K562 (cell line): ENCODE measurements at regions not wholly inside any gene's neighbourhood (a gene's known extent, or its start where the extent isn't known, plus 50 kb on each side); places are given as distances from the start of the nearest gene placed in this dataset.

Source experiments
- ATAC-seq: fragments of 200-7000 bp; cut with Tn5 transposase; 3 replicates; pipeline ENCODE4 v1.9.1; 2020; ENCODE audit warnings: moderate library complexity
- BruUV-seq: library from RNA; stranded (reverse); fragments of 400-500 nt; replicated peaks from 2 replicates; lab custom pipeline; 2021; lab: Mats Ljungman, UMichigan
- CTCF ChIA-PET: fragments of 300-600 bp; formaldehyde crosslinking; extraction: SDS; loops from one replicate; lab custom pipeline; 2021; ENCODE audit warnings: low intra/inter-chr PET ratio; lab: Yijun Ruan, JAX
- POLR2A ChIA-PET: fragments of 300-600, 350-650 bp; sonication (Branson Sonifier 250); formaldehyde crosslinking; extraction: SDS; loops from one replicate; lab custom pipeline; 2021; ENCODE audit warnings: antibody characterized with exemption, inconsistent platforms; lab: Yijun Ruan, JAX
- DNase-seq, 4 experiments: peaks; one replicate each; pipeline versions ENCODE4 v3.0.0 to v3.0.0-alpha.2; 2011 to 2018; ENCODE audit warnings: low spot score in 3 of 4, mixed read lengths in 3 of 4; ENCODE audit errors: extremely low read depth in 1 of 4
- FAIRE-seq: peaks from 2 replicates; lab custom pipeline; 2011; peaks lifted over from hg19 to GRCh38; lab: Jason Lieb, UNC
- H2AFZ ChIP-seq: 2 replicates; pipeline ENCODE4 v1.6.0; 2011; ENCODE audit warnings: low read depth, low read length, control low read depth, inconsistent platforms
- H3K27ac ChIP-seq: fragments of 200-600 bp; 3 replicates; pipeline ENCODE4 v1.8.0; 2011; ENCODE audit warnings: low read depth, mild to moderate bottlenecking, control low read depth, inconsistent platforms, low read length, moderate library complexity, mixed read lengths; ENCODE audit errors: extremely low read depth
- H3K27me3 ChIP-seq, 2 experiments: fragments of 300-600 bp in 1 of 2; 2 replicates in 1 of 2; 3 replicates in 1 of 2; pipeline versions ENCODE4 v1.6.0 to v1.8.0; 2011; ENCODE audit warnings: inconsistent platforms in 2 of 2, low read length in 2 of 2, mild to moderate bottlenecking in 1 of 2, mixed read lengths in 1 of 2, moderate library complexity in 1 of 2; ENCODE audit not compliant: control insufficient read depth in 2 of 2, insufficient read depth in 2 of 2
- H3K36me3 ChIP-seq: fragments of 300-600 bp; 3 replicates; pipeline ENCODE4 v1.8.0; 2011; ENCODE audit warnings: mild to moderate bottlenecking, low read length, inconsistent platforms; ENCODE audit not compliant: control insufficient read depth, insufficient read depth
- H3K4me1 ChIP-seq, 2 experiments: fragments of 200-600 bp in 1 of 2; replicated peaks in 1 of 2; 2 replicates in 1 of 2; 3 replicates in 1 of 2; pipeline versions ENCODE4 v1.5.1 to v1.8.0; 2011; ENCODE audit warnings: inconsistent platforms in 2 of 2, low read length in 2 of 2, mild to moderate bottlenecking in 1 of 2, mixed read lengths in 1 of 2, moderate library complexity in 1 of 2; ENCODE audit not compliant: control insufficient read depth in 2 of 2, insufficient read depth in 2 of 2
- H3K4me2 ChIP-seq: 2 replicates; pipeline ENCODE4 v1.6.1; 2011; ENCODE audit warnings: low read length, control low read depth, inconsistent platforms, mixed read lengths; ENCODE audit not compliant: insufficient read depth
- H3K4me3 ChIP-seq: fragments of 200-600 bp; sonication (generic), shearing (Covaris generic); 2 replicates; pipeline ENCODE4 v1.5.1; 2016; ENCODE audit warnings: control low read depth, inconsistent platforms
- H3K79me2 ChIP-seq: fragments of 200-600 bp; 3 replicates; pipeline ENCODE4 v1.8.0; 2011; ENCODE audit warnings: low read length, inconsistent platforms; ENCODE audit not compliant: control insufficient read depth, insufficient read depth
- H3K9ac ChIP-seq, 2 experiments: 2 replicates each; pipeline versions ENCODE4 v1.6.0 to v1.6.1; 2011; ENCODE audit warnings: low read depth in 2 of 2, low read length in 2 of 2, control low read depth in 1 of 2, inconsistent platforms in 1 of 2, mild to moderate bottlenecking in 1 of 2, mixed read lengths in 1 of 2; ENCODE audit not compliant: insufficient read depth in 1 of 2
- H3K9me1 ChIP-seq: one replicate; pipeline ENCODE4 v1.6.0; 2011; ENCODE audit warnings: inconsistent platforms, mild to moderate bottlenecking, low read length, moderate library complexity; ENCODE audit not compliant: control insufficient read depth, insufficient read depth
- H3K9me3 ChIP-seq: replicated peaks from 2 replicates; pipeline ENCODE4 v1.5.1; 2011; ENCODE audit warnings: low read depth, low read length, inconsistent platforms; ENCODE audit not compliant: control insufficient read depth, insufficient read depth
- H4K20me1 ChIP-seq: replicated peaks from 2 replicates; pipeline ENCODE4 v1.6.1; 2011; ENCODE audit warnings: low read length, inconsistent platforms, mixed read lengths; ENCODE audit not compliant: control insufficient read depth, insufficient read depth
- ATF6 ChIP-seq: sonication (generic); formaldehyde crosslinking; IDR thresholded peaks from 2 replicates; pipeline ENCODE4 v1.4.0; 2020; ENCODE audit warnings: mild to moderate bottlenecking, missing genetic modification reagents
- CEBPZ ChIP-seq: fragments of 150-350 bp; IDR thresholded peaks from 2 replicates; pipeline ENCODE4 v1.6.1; 2014; ENCODE audit warnings: low read depth, mild to moderate bottlenecking, low read length, borderline replicate concordance
- CTBP1 ChIP-seq: fragments of 450-650 bp; IDR thresholded peaks from 2 replicates; pipeline ENCODE4 v1.6.1; 2016; ENCODE audit warnings: borderline replicate concordance
- FOXA1 ChIP-seq: fragments of 450-650 bp; IDR thresholded peaks from 2 replicates; pipeline ENCODE4 v1.6.1; 2016; ENCODE audit warnings: mild to moderate bottlenecking, borderline replicate concordance
- KLF10 ChIP-seq: fragments of 250-450 bp; sonication (Bioruptor Pico); IDR thresholded peaks from 2 replicates; pipeline ENCODE4 v1.6.1; 2021; ENCODE audit warnings: matching md5 sums
- MXI1 ChIP-seq: IDR thresholded peaks from 2 replicates; pipeline ENCODE4 v1.6.1; 2011; ENCODE audit warnings: low read depth, mild to moderate bottlenecking, improper control_type of control experiment, low read length
- SMAD3 ChIP-seq: fragments of 450-650 bp; formaldehyde crosslinking; conservative IDR thresholded peaks from 2 replicates; pipeline ENCODE4 v1.4.0; 2020; ENCODE audit warnings: mild to moderate bottlenecking
- TOE1 ChIP-seq, 2 experiments: fragments of 450-650 bp in 1 of 2; sonication (generic) in 1 of 2; formaldehyde crosslinking in 1 of 2; IDR thresholded peaks; 2 replicates each; pipeline versions ENCODE4 v1.7.1 to v1.8.0; 2016 to 2022; ENCODE audit warnings: borderline replicate concordance in 2 of 2, mild to moderate bottlenecking in 2 of 2, antibody characterized with exemption in 1 of 2, inconsistent platforms in 1 of 2, low read depth in 1 of 2, missing genetic modification reagents in 1 of 2, moderate library complexity in 1 of 2
- ZNF197 ChIP-seq: fragments of 200-800 bp; sonication (Bioruptor generic); IDR thresholded peaks from 2 replicates; pipeline ENCODE4 v1.6.1; 2016; ENCODE audit warnings: low read depth, missing genetic modification characterization, missing compliant biosample characterization
- ZNF253 ChIP-seq: fragments of 250-450 bp; sonication (Bioruptor Pico); conservative IDR thresholded peaks from 2 replicates; pipeline ENCODE4 v1.6.1; 2021; ENCODE audit warnings: mild to moderate bottlenecking
- ZNF512 ChIP-seq: IDR thresholded peaks from 2 replicates; pipeline ENCODE4 v1.6.1; 2016; ENCODE audit warnings: missing genetic modification characterization, missing compliant biosample characterization
- WGBS: fragments of 100-300 bp; shearing (Covaris generic); methylation state at CpG from one replicate; pipeline ENCODE4 v1.1.6; 2016; ENCODE audit warnings: low coverage, mixed read lengths; ENCODE audit not compliant: insufficient coverage; ENCODE audit errors: missing lambda C conversion rate; 5-methylcytosine and 5-hydroxymethylcytosine counted together
- in situ Hi-C: fragments of 300-500 bp; cut with MboI; formaldehyde crosslinking; loops from 4 replicates; pipeline ENCODE4 v1.15.0; 2018; ENCODE audit warnings: inconsistent platforms, mixed read lengths
- intact Hi-C: fragments of 100-400 bp; cut with micrococcal nuclease; formaldehyde crosslinking; loops from 2 replicates; pipeline ENCODE4 v1.14.2; 2022

GRCh38 chr2:240374085-240374907 lies 61.2 kb upstream of the GPC1 start:
- no peaks in the 10 kb centered on the region for H3K9me3 ChIP-seq
- H3K9ac ChIP-seq = no peak overlapping the region; a peak in 1 of 4 replicates
- FAIRE-seq = no peak
- no peak for ATAC-seq
- no peak overlapping the region for H3K4me2 ChIP-seq
- H3K27me3 ChIP-seq = peaks cover 0 to 54% of the 10 kb centered on the region in 2 experiments; a peak in 3 of 5 replicates
- H3K36me3 ChIP-seq = no peaks in the 10 kb centered on the region
- ChIA-PET POLR2A (interaction anchor here (0.6 kb wide), 1 partner anchor 12 kb away, joined by 3 read pairs; no protein-coding TSS in a partner anchor), CTCF (no interaction called here)
- no peaks in the 10 kb centered on the region for H4K20me1 ChIP-seq
- no peak overlapping the region for H3K4me3 ChIP-seq
- no TSS peak for BruUV-seq
- no peaks in the 10 kb centered on the region for H3K9me1 ChIP-seq
- in situ Hi-C loops (no loop called here), intact Hi-C loops (no loop called here)
- no peaks in the 10 kb centered on the region for H3K4me1 ChIP-seq
- no peak for DNase-seq
- 2% methylated on average over 7 of the region's 22 CpGs for WGBS
- no peak overlapping the region for H3K27ac ChIP-seq
- H3K79me2 ChIP-seq = no peaks in the 10 kb centered on the region
- H2AFZ ChIP-seq = no peak overlapping the region
- TF ChIP-seq CEBPZ = no peak
- no peak for TF ChIP-seq SMAD3 (CRISPR knock-in tag)
- no peak for TF ChIP-seq ZNF512 (tag)
- no peak for TF ChIP-seq TOE1 (IDR thresholded peaks at IDR 0.05; ENCODE audit: borderline replicate concordance)
- TF ChIP-seq TOE1 (CRISPR knock-in tag; IDR thresholded peaks at IDR 0.05; ENCODE audit: borderline replicate concordance, low read depth) = no peak
- no peak for TF ChIP-seq ZNF253 (CRISPR knock-in tag)
- TF ChIP-seq MXI1 = no peak
- no peak for TF ChIP-seq FOXA1
- no peak for TF ChIP-seq CTBP1
- no peak for TF ChIP-seq KLF10 (CRISPR knock-in tag)
- no peak for TF ChIP-seq ZNF197 (CRISPR knock-in tag)
- no peak for TF ChIP-seq ATF6
